ENCODE measurements at regions not wholly inside any gene's neighbourhood (a gene's known extent, or its start where the extent isn't known, plus 50 kb on each side); places are given as distances from the start of the nearest gene placed in this dataset.

DNA sequence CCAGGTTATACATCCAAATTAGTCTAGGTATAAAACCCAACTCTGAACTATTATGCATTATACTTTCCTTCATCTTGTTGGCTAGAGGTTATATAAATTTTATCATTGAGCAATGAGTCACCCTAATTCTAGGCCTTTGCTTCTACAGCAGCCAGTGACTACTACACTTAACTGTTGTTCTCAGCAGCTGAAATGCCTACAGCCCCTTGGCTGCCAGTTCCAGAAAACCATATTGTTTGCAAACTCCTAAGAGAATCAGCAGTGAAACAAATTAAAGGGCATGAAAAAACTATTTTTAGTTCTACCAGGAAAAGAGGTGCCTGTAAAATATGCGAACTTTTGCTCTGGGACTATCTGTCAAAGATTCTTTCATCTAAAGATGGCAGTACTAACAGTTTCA lies 292.8 kb downstream of the FRK start:
- H3K9ac ChIP-seq (ENCODE audit: low read length), result no peak overlapping the region
- no peak overlapping the region for H3K4me3 ChIP-seq (replicated peaks in 1 of 2; ENCODE audit: low read depth in 1 of 2, low read length in 2 of 2)
- TF ChIP-seq EZH2phosphoT487 (IDR thresholded peaks at IDR 0.05; ENCODE audit: borderline replicate concordance) (no peak), ZBTB33 (IDR thresholded peaks at IDR 0.05; ENCODE audit: extremely low read depth, insufficient replicate concordance, low read length) (no peak), CBX3 (IDR thresholded peaks at IDR 0.05; ENCODE audit: low read depth) (no peak), EZH2 (IDR thresholded peaks at IDR 0.05) (no peak), CEBPB (IDR thresholded peaks at IDR 0.05; ENCODE audit: low read depth) (no peak), MAX (IDR thresholded peaks at IDR 0.05) (no peak), JUND (IDR thresholded peaks at IDR 0.05) (no peak), SP1 (IDR thresholded peaks at IDR 0.05; ENCODE audit: low read depth) (no peak), SIN3A (IDR thresholded peaks at IDR 0.05; ENCODE audit: low read depth) (no peak), EGR1 (IDR thresholded peaks at IDR 0.05; ENCODE audit: low read depth) (no peak), REST (IDR thresholded peaks at IDR 0.05; ENCODE audit: low read depth) (no peak), ELF1 (IDR thresholded peaks at IDR 0.05; ENCODE audit: borderline replicate concordance, low read depth) (no peak), POLR2A (IDR thresholded peaks at IDR 0.05; ENCODE audit: borderline replicate concordance, extremely low read depth, insufficient read depth, insufficient read length) (no peak), SRF (IDR thresholded peaks at IDR 0.05; ENCODE audit: low read depth) (no peak), CTCF (IDR thresholded peaks at IDR 0.05 in 2 of 3, conservative IDR thresholded peaks at IDR 0.05 in 1 of 3; ENCODE audit: borderline replicate concordance in 1 of 3, insufficient read depth in 1 of 3, low read depth in 2 of 3, low read length in 2 of 3) (no peak), TCF7L2 (IDR thresholded peaks at IDR 0.05; ENCODE audit: borderline replicate concordance, extremely low read depth, insufficient read depth, insufficient read length) (no peak), ZNF274 (IDR thresholded peaks at IDR 0.05; ENCODE audit: low read depth, low read length) (no peak)
- TF ChIP-seq, protein P1, sequence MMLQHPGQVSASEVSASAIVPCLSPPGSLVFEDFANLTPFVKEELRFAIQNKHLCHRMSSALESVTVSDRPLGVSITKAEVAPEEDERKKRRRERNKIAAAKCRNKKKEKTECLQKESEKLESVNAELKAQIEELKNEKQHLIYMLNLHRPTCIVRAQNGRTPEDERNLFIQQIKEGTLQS (IDR thresholded peaks at IDR 0.05), result no peak
- no peak overlapping the region for H2AFZ ChIP-seq (ENCODE audit: low read depth, low read length, poor library complexity, severe bottlenecking)
- no peaks in the 10 kb centered on the region for H3K36me3 ChIP-seq (ENCODE audit: control insufficient read depth in 1 of 2, insufficient read depth in 2 of 2, low read length in 2 of 2)
- RAD21 ChIA-PET (ENCODE audit: low non-redundant PET in 1 of 2, low total read pairs in 2 of 2, uncharacterized antibody in 2 of 2, unreplicated experiment in 2 of 2), result no interaction called here
- no peak overlapping the region for H3K27ac ChIP-seq (ENCODE audit: low read depth, low read length)
- H3K9me2 ChIP-seq (ENCODE audit: insufficient read depth), result no peaks in the 10 kb centered on the region
- no peaks in the 10 kb centered on the region for H3K4me1 ChIP-seq (ENCODE audit: control insufficient read depth in 1 of 2, insufficient read depth in 2 of 2, low read length in 2 of 2)
- peaks cover 7% of the 10 kb centered on the region; the same call in 1 of the 2 replicates for H3K27me3 ChIP-seq (ENCODE audit: insufficient read depth, low read length)
- no peaks in the 10 kb centered on the region for H3K79me2 ChIP-seq (ENCODE audit: insufficient read depth, low read length)
- intact Hi-C loops (cut with micrococcal nuclease), result no loop called here
- BruUV-seq (replicated peaks), result no TSS peak
- no peak for DNase-seq (ENCODE audit: low read depth, low spot score)
- CTCF ChIA-PET, result no interaction called here
- H4K20me1 ChIP-seq (ENCODE audit: insufficient read depth), result no peaks in the 10 kb centered on the region
- no peak for ATAC-seq
- no peaks in the 10 kb centered on the region for H3K9me3 ChIP-seq (ENCODE audit: control insufficient read depth in 1 of 2, insufficient read depth in 1 of 2, low read depth in 1 of 2, low read length in 2 of 2)
- POLR2A ChIA-PET, result no interaction called here
- H3K4me2 ChIP-seq (ENCODE audit: low read length), result no peak overlapping the region
